ENCODE measurements at regions not wholly inside any gene's neighbourhood (a gene's known extent, or its start where the extent isn't known, plus 50 kb on each side); places are given as distances from the start of the nearest gene placed in this dataset.

DNA sequence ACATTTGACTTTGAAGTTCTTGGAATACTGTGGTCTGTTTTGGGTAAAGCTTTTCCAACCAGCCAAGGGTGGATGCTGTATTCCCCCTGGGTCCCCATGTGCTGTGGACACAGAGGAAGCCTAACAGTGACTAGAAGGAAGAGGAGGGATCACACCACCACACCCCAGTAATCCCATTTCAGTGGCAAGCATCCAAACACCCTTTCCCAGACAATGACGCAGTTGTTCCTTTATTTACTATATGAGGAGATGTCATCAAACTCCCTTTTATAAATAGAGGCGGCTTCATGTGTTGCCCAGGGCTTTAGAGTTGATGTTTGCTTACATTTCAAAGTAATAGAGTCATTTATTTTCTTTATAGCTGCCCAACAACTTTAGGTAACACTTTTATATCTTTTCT is 959.4 kb upstream of the GYPC start:
- DNase-seq (no peak), ATAC-seq (no peak)
- Histone ChIP-seq H3K4me3 (no peak overlapping the region), H3K36me3 (no peaks in the 10 kb centered on the region), H3K4me1 (no peaks in the 10 kb centered on the region), H3K27ac (no peak overlapping the region), H3K27me3 (ENCODE audit: low read depth) (no peaks in the 10 kb centered on the region), H3K9me3 (no peaks in the 10 kb centered on the region)
- TF ChIP-seq, protein P1, sequence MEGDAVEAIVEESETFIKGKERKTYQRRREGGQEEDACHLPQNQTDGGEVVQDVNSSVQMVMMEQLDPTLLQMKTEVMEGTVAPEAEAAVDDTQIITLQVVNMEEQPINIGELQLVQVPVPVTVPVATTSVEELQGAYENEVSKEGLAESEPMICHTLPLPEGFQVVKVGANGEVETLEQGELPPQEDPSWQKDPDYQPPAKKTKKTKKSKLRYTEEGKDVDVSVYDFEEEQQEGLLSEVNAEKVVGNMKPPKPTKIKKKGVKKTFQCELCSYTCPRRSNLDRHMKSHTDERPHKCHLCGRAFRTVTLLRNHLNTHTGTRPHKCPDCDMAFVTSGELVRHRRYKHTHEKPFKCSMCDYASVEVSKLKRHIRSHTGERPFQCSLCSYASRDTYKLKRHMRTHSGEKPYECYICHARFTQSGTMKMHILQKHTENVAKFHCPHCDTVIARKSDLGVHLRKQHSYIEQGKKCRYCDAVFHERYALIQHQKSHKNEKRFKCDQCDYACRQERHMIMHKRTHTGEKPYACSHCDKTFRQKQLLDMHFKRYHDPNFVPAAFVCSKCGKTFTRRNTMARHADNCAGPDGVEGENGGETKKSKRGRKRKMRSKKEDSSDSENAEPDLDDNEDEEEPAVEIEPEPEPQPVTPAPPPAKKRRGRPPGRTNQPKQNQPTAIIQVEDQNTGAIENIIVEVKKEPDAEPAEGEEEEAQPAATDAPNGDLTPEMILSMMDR (IDR thresholded peaks at IDR 0.05), result no peak
- intact Hi-C loops (cut with DNase I), result no loop called here

DNA sequence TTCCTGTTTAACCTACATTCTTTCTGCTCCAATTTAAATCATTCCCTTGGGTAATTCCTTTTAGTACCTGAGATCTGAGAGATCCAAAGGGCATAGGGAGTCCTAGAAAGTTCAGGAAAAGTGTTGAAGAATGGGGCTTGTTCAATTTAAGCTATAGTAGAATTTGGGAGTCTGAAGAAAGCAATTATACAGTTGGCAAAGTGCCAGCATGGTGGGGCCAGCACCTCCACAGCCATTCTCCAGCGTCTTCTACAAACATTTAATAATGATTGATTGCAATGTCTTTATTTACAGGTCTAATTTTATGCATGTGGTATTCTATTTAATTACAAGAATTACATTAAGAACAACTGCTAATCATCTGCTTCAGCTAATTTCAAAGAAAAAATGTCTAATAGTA is 957.7 kb upstream of the GYPC start:
- TF ChIP-seq, protein P1 (IDR thresholded peaks at IDR 0.05), result no peak
- intact Hi-C loops (cut with DNase I), result no loop called here
- no peak overlapping the region for H3K4me3 ChIP-seq
- H3K27me3 ChIP-seq (ENCODE audit: low read depth), result no peaks in the 10 kb centered on the region
- H3K4me1 ChIP-seq, result no peaks in the 10 kb centered on the region
- no peak for DNase-seq
- no peaks in the 10 kb centered on the region for H3K9me3 ChIP-seq
- H3K27ac ChIP-seq, result no peak overlapping the region
- no peak for ATAC-seq
- H3K36me3 ChIP-seq, result no peaks in the 10 kb centered on the region

DNA sequence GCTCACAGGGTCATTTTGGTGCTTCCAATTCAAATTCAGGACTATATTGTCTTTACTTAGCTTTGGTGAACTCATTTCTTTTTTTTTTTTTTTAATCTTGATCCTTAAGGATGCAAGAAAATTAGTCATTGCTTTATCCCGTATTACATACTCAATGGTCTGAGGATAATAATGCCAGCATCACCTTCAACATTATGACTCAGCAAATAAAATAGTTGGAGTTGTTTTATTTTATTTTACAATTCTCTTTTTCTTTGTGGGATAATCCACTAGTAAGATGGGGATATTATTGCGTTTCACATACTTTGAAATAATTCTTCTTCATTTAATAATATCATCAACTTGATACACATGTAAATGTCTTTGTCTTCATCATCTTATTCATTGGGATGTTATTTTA is 954.9 kb upstream of the GYPC start:
- H3K9me3 ChIP-seq, result no peaks in the 10 kb centered on the region
- no peaks in the 10 kb centered on the region for H3K4me1 ChIP-seq
- H3K36me3 ChIP-seq, result no peaks in the 10 kb centered on the region
- H3K27ac ChIP-seq, result no peak overlapping the region
- no peaks in the 10 kb centered on the region for H3K27me3 ChIP-seq (ENCODE audit: low read depth)
- TF ChIP-seq, protein P1 (IDR thresholded peaks at IDR 0.05), result no peak
- intact Hi-C loops (cut with DNase I), result no loop called here
- ATAC-seq (no peak), DNase-seq (no peak)
- no peak overlapping the region for H3K4me3 ChIP-seq

DNA sequence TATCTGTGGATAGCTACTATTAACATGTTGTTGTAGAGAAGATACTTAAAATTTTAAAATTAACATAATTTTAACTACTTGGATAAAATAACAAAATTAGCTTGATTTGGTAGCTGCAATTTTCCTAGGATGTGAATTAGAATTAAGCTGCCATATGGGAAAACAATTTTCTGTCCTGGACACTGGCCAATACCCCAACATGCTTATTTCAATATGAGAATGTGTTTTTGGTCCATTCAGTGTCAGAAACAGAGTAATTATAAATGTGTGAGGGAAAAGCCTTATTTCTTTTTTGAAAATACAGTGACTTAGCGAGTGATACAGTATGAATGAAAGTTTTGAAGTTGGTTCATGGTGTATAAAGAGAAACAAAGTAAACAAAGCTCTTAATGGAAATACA is 948.3 kb upstream of the GYPC start:
- Histone ChIP-seq H3K4me3 (no peak overlapping the region), H3K36me3 (no peaks in the 10 kb centered on the region), H3K27me3 (ENCODE audit: low read depth) (no peaks in the 10 kb centered on the region), H3K9me3 (no peaks in the 10 kb centered on the region), H3K27ac (no peak overlapping the region), H3K4me1 (no peaks in the 10 kb centered on the region)
- intact Hi-C loops (cut with DNase I), result no loop called here
- ATAC-seq (no peak), DNase-seq (no peak)
- TF ChIP-seq, protein P1 (IDR thresholded peaks at IDR 0.05), result no peak

DNA sequence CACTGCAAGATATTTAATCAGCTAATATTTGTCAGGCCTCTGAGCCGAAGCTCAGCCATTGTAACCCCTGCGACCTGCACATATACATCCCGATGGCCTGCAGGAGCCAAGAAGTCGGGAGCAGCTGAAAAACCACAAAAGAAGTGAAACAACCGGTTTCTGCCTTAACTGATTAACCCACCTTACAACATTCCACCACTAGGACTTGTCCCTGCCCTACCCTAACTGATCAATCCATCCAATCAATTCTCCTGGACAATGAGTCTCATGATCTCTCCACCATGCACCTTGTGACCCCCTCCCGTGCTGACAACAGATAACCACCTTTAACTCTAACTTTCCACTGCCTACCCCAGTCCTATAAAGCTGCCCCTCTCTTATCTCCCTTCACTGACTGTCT is 945.4 kb upstream of the GYPC start:
- H3K4me1 ChIP-seq, result no peaks in the 10 kb centered on the region
- no peak for DNase-seq
- H3K9me3 ChIP-seq, result no peaks in the 10 kb centered on the region
- no peaks in the 10 kb centered on the region for H3K27me3 ChIP-seq (ENCODE audit: low read depth)
- H3K36me3 ChIP-seq, result no peaks in the 10 kb centered on the region
- intact Hi-C loops (cut with DNase I), result no loop called here
- H3K4me3 ChIP-seq, result no peak overlapping the region
- TF ChIP-seq, protein P1 (IDR thresholded peaks at IDR 0.05), result no peak
- ATAC-seq, result no peak
- H3K27ac ChIP-seq, result no peak overlapping the region

DNA sequence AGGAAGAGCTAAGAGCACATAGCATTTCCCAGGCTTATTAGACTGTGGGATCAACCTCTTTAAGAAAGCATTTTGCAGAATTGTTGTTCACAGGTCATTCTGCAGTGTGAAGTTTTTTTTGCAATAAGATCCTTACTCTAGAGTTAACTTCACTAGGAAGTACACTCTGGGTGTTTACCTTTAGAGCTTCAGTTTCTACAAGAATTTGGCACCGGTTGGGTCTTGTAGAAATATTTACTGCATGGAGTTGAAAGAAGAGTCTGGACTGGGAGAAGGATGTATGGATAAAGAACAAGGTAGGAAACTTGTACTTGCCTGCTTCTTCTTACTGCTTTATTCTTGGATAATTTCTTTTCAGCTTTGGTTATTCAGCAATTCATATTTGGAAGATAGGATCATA is 944.9 kb upstream of the GYPC start:
- no peak for ATAC-seq
- TF ChIP-seq, protein P1 (IDR thresholded peaks at IDR 0.05), result no peak
- DNase-seq, result no peak
- Histone ChIP-seq H3K27ac (no peak overlapping the region), H3K4me3 (no peak overlapping the region), H3K4me1 (no peaks in the 10 kb centered on the region), H3K27me3 (ENCODE audit: low read depth) (no peaks in the 10 kb centered on the region), H3K9me3 (no peaks in the 10 kb centered on the region), H3K36me3 (no peaks in the 10 kb centered on the region)
- intact Hi-C loops (cut with DNase I), result no loop called here
